Ishikawa (cell line): ENCODE measurements at regions not wholly inside any gene's neighbourhood (a gene's known extent, or its start where the extent isn't known, plus 50 kb on each side); places are given as distances from the start of the nearest gene placed in this dataset.

Experiments
- CEBPB ChIP-seq: IDR thresholded peaks from 2 replicates; pipeline ENCODE4 v1.6.1; 2012
- CREB1 ChIP-seq: IDR thresholded peaks from 2 replicates; pipeline ENCODE4 v1.6.1; 2012; ENCODE audit warnings: low read depth
- EGR1 ChIP-seq: IDR thresholded peaks from 2 replicates; pipeline ENCODE4 v1.6.1; 2012
- EP300 ChIP-seq: IDR thresholded peaks from 2 replicates; pipeline ENCODE4 v1.6.1; 2012; ENCODE audit warnings: borderline replicate concordance
- FOXM1 ChIP-seq: IDR thresholded peaks from 2 replicates; pipeline ENCODE4 v1.6.1; 2012; ENCODE audit warnings: low read depth, borderline replicate concordance
- MAX ChIP-seq: IDR thresholded peaks from 2 replicates; pipeline ENCODE4 v1.6.1; 2012
- NFIC ChIP-seq: IDR thresholded peaks from 2 replicates; pipeline ENCODE4 v1.6.1; 2012
- RAD21 ChIP-seq: IDR thresholded peaks from 2 replicates; pipeline ENCODE4 v1.6.1; 2012; ENCODE audit warnings: low read depth
- REST ChIP-seq: IDR thresholded peaks from 2 replicates; pipeline ENCODE4 v1.6.1; 2012; ENCODE audit warnings: low read depth, mild to moderate bottlenecking
- TAF1 ChIP-seq: IDR thresholded peaks from 2 replicates; pipeline ENCODE4 v1.6.1; 2012; ENCODE audit warnings: low read depth, mild to moderate bottlenecking
- TCF12 ChIP-seq: IDR thresholded peaks from 2 replicates; pipeline ENCODE4 v1.6.1; 2012; ENCODE audit warnings: low read depth
- TEAD4 ChIP-seq: IDR thresholded peaks from 2 replicates; pipeline ENCODE4 v1.6.1; 2012
- USF1 ChIP-seq: IDR thresholded peaks from 2 replicates; pipeline ENCODE4 v1.6.1; 2012
- YY1 ChIP-seq: IDR thresholded peaks from 2 replicates; pipeline ENCODE4 v1.6.1; 2012; ENCODE audit warnings: low read depth
- ZBTB7A ChIP-seq: IDR thresholded peaks from 2 replicates; pipeline ENCODE4 v1.6.1; 2012; ENCODE audit warnings: low read depth

- TF ChIP-seq CEBPB (no peak), RAD21 (no peak), EGR1 (no peak), MAX (no peak), FOXM1 (no peak), TCF12 (no peak), REST (no peak), ZBTB7A (no peak), TAF1 (no peak), CREB1 (no peak), NFIC (no peak), TEAD4 (no peak), YY1 (no peak), EP300 (no peak), USF1 (no peak)
These were observed 77.3 kb upstream of the KL start for GRCh38 chr13:32938907-32939306.

GRCh38 chr13:32940601-32941000, 75.6 kb upstream of the KL start:
- no peak for TF ChIP-seq TEAD4
- TF ChIP-seq CREB1 = no peak
- no peak for TF ChIP-seq ZBTB7A
- no peak for TF ChIP-seq MAX
- TF ChIP-seq USF1 = no peak
- TF ChIP-seq YY1 = no peak
- TF ChIP-seq FOXM1 = no peak
- TF ChIP-seq TAF1 = no peak
- TF ChIP-seq RAD21 = no peak
- TF ChIP-seq REST = no peak
- TF ChIP-seq EGR1 = no peak
- no peak for TF ChIP-seq TCF12
- TF ChIP-seq EP300 = no peak
- no peak for TF ChIP-seq NFIC
- no peak for TF ChIP-seq CEBPB

GRCh38 chr13:32941368-32941767, 74.9 kb upstream of the KL start:
- no peak for TF ChIP-seq USF1

GRCh38 chr13:32946558-32946957, 69.7 kb upstream of the KL start:
- no peak for TF ChIP-seq TAF1
- no peak for TF ChIP-seq NFIC
- no peak for TF ChIP-seq REST
- TF ChIP-seq MAX = no peak
- TF ChIP-seq ZBTB7A = no peak
- TF ChIP-seq YY1 = no peak
